Prostate gland (tissue), 2 donors: ENCODE measurements at regions not wholly inside any gene's neighbourhood (a gene's known extent, or its start where the extent isn't known, plus 50 kb on each side); places are given as distances from the start of the nearest gene placed in this dataset.
"Not testable (repeated sequence)": the region's sequence is repeated elsewhere in the genome, so short reads cannot be mapped to it uniquely, and the experiment has no call there.

Source experiments
- DNase-seq: peaks from one replicate; pipeline ENCODE4 v3.0.0-alpha.2; 2019; ENCODE audit warnings: low spot score
- H3K27ac ChIP-seq, 2 donors: fragments of 200-600 bp; sonication (generic); 2 replicates each; pipeline ENCODE4 v1.5.1; 2017 to 2019
- H3K27me3 ChIP-seq: fragments of 200-600 bp; sonication (generic); replicated peaks from 2 replicates; pipeline ENCODE4 v1.5.1; 2019; ENCODE audit not compliant: insufficient read depth
- H3K36me3 ChIP-seq, 2 donors: fragments of 200-600 bp; sonication (generic); 1 replicate in 1 of 2; 2 replicates in 1 of 2; pipeline versions ENCODE4 v1.5.1 to v1.8.1; 2017 to 2019
- H3K4me1 ChIP-seq: fragments of 200-600 bp; sonication (generic); replicated peaks from 2 replicates; pipeline ENCODE4 v1.5.1; 2019
- H3K4me3 ChIP-seq, 2 donors: fragments of 200-600 bp; sonication (generic); 2 replicates each; pipeline ENCODE4 v1.5.1; 2017 to 2019
- H3K9me3 ChIP-seq: fragments of 200-600 bp; sonication (generic); 2 replicates; pipeline ENCODE4 v1.5.1; 2017
- CTCF ChIP-seq, 4 experiments: fragments of 200-600 bp in 2 of 4; fragments of 450-650 bp in 2 of 4; sonication (generic) in 2 of 4; IDR thresholded peaks; 1 replicate in 3 of 4; 2 replicates in 1 of 4; pipeline ENCODE4 v1.5.1; 2016 to 2019; ENCODE audit warnings: antibody characterized with exemption in 4 of 4, mild to moderate bottlenecking in 2 of 4, moderate library complexity in 2 of 4
- POLR2A ChIP-seq: fragments of 450-650 bp; IDR thresholded peaks from one replicate; pipeline ENCODE4 v1.6.1; 2016; ENCODE audit warnings: antibody characterized with exemption, mild to moderate bottlenecking
- POLR2AphosphoS5 ChIP-seq: sonication (generic); formaldehyde crosslinking; IDR thresholded peaks from one replicate; pipeline ENCODE4 v1.6.1; 2017; ENCODE audit warnings: antibody characterized with exemption
- WGBS: methylation state at CpG from one replicate; pipeline ENCODE4 v1.1.5; 2018; 5-methylcytosine and 5-hydroxymethylcytosine counted together
- intact Hi-C: fragments of 100-400 bp; cut with DNase I; formaldehyde crosslinking; loops from one replicate; pipeline ENCODE4 v1.14.2; 2022

DNA sequence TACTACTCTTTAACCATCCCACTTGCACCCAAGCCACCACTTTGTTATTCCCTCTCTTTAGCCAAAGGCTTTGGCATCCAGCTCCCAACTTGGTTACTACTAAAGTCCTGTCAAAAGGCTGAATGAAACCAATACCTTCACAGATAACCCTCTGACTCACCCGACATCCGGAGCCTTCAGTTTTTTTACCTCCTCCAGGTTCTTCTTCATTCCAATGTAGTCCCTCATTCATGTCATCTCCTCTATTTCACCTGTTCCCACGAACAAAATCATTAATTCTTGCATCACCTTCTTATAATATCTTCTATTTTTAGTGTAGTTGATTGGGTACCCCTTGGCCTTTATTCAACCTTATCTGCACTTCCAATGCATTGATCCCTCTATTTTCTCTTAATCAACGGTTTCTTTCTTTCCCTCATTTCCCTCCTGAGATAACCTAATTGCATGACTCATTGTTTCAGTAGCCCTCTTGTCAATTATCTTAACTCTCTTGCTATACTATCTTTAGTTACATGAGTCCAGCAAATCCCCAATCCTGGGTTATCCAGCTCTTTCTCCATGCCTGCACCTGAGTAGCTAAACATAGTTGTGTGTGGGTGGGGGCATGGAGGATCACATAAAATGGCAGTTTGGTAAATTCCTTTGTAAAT lies 87.2 kb upstream of the COL1A2 start:
- 82% methylated on average over 4 of the region's 4 CpGs for WGBS
- Histone ChIP-seq H3K4me3 (no peak overlapping the region), H3K27me3 (no peaks in the 10 kb centered on the region), H3K9me3 (no peaks in the 10 kb centered on the region), H3K36me3 (no peaks in the 10 kb centered on the region), H3K4me1 (no peaks in the 10 kb centered on the region), H3K27ac (no peak overlapping the region)
- TF ChIP-seq CTCF (IDR thresholded peaks at IDR 0.05) (no peak), POLR2AphosphoS5 (no peak), POLR2A (no peak)
- intact Hi-C loops: no loop called here
- no peak for DNase-seq

GRCh38 chr7:94311515-94311914 lies 83.2 kb upstream of the COL1A2 start:
- H3K36me3 ChIP-seq: no peaks in the 10 kb centered on the region
- no peak for DNase-seq
- H3K4me3 ChIP-seq: no peak overlapping the region
- intact Hi-C loops: no loop called here
- H3K4me1 ChIP-seq: no peaks in the 10 kb centered on the region
- no peaks in the 10 kb centered on the region for H3K27me3 ChIP-seq
- TF ChIP-seq POLR2AphosphoS5 (no peak), POLR2A (no peak), CTCF (IDR thresholded peaks at IDR 0.05) (no peak)
- no peak overlapping the region for H3K27ac ChIP-seq
- 82% methylated on average over 6 of the region's 6 CpGs for WGBS
- H3K9me3 ChIP-seq: no peaks in the 10 kb centered on the region

- no peaks in the 10 kb centered on the region for H3K36me3 ChIP-seq
- H3K4me1 ChIP-seq: no peaks in the 10 kb centered on the region
- WGBS: 39% methylated on average over 2 of the region's 2 CpGs
- no peaks in the 10 kb centered on the region for H3K9me3 ChIP-seq
- TF ChIP-seq CTCF (IDR thresholded peaks at IDR 0.05) (no peak), POLR2A (no peak), POLR2AphosphoS5 (no peak)
- H3K27me3 ChIP-seq: no peaks in the 10 kb centered on the region
- no peak overlapping the region for H3K27ac ChIP-seq
- no peak overlapping the region for H3K4me3 ChIP-seq
- DNase-seq: no peak
- intact Hi-C loops: no loop called here
Observed at GRCh38 chr7:94313926-94314325, 80.8 kb upstream of the COL1A2 start.

GRCh38 chr7:94314413-94315410 lies 80.0 kb upstream of the COL1A2 start:
- Histone ChIP-seq H3K27me3 (no peaks in the 10 kb centered on the region), H3K4me3 (no peak overlapping the region), H3K36me3 (no peaks in the 10 kb centered on the region), H3K27ac (no peak overlapping the region), H3K9me3 (no peaks in the 10 kb centered on the region), H3K4me1 (no peaks in the 10 kb centered on the region)
- 55% methylated on average over 5 of the region's 5 CpGs for WGBS
- DNase-seq: no peak
- TF ChIP-seq CTCF (IDR thresholded peaks at IDR 0.05) (no peak), POLR2AphosphoS5 (no peak), POLR2A (no peak)
- intact Hi-C loops: no loop called here

- DNase-seq, H3K4me1 ChIP-seq, H3K36me3 ChIP-seq, H3K4me3 ChIP-seq, intact Hi-C loops, H3K9me3 ChIP-seq, H3K27ac ChIP-seq, H3K27me3 ChIP-seq: not testable (repeated sequence)
- WGBS: 92% methylated on average over 1 of the region's 1 CpG
Observed at GRCh38 chr7:94321138-94321537, 73.6 kb upstream of the COL1A2 start.
